HEK293 (cell line): ENCODE measurements at regions not wholly inside any gene's neighbourhood (a gene's known extent, or its start where the extent isn't known, plus 50 kb on each side); places are given as distances from the start of the nearest gene placed in this dataset.

Source experiments
- ATF2 ChIP-seq: fragments of 450-650 bp; formaldehyde crosslinking; IDR thresholded peaks from 2 replicates; pipeline ENCODE4 v1.5.1; 2016; ENCODE audit warnings: missing biosample characterization, missing genetic modification characterization, low read depth
- BCL11B ChIP-seq: fragments of 450-650 bp; formaldehyde crosslinking; IDR thresholded peaks from 2 replicates; pipeline ENCODE4 v1.5.1; 2016; ENCODE audit warnings: low read depth, missing biosample characterization, missing genetic modification characterization
- CTCF ChIP-seq: fragments of 450-650 bp; formaldehyde crosslinking; IDR thresholded peaks from 2 replicates; pipeline ENCODE4 v1.5.1; 2016; ENCODE audit warnings: missing biosample characterization, missing genetic modification characterization
- EGR2 ChIP-seq: fragments of 450-650 bp; formaldehyde crosslinking; IDR thresholded peaks from 2 replicates; pipeline ENCODE4 v1.5.1; 2016; ENCODE audit warnings: low read depth, missing biosample characterization, missing genetic modification characterization
- ZBTB1 ChIP-seq: fragments of 450-650 bp; formaldehyde crosslinking; IDR thresholded peaks from 2 replicates; pipeline ENCODE4 v1.5.1; 2016; ENCODE audit warnings: missing biosample characterization, missing genetic modification characterization
- ZBTB48 ChIP-seq: fragments of 450-650 bp; formaldehyde crosslinking; IDR thresholded peaks from 2 replicates; pipeline ENCODE4 v1.5.1; 2016; ENCODE audit warnings: missing biosample characterization, missing genetic modification characterization
- ZBTB49 ChIP-seq: fragments of 450-650 bp; formaldehyde crosslinking; IDR thresholded peaks from 2 replicates; pipeline ENCODE4 v1.5.1; 2016; ENCODE audit warnings: missing biosample characterization, missing genetic modification characterization, low read depth
- ZNF274 ChIP-seq, 2 experiments: fragments of 200-500 bp in 1 of 2; fragments of 450-650 bp in 1 of 2; sonication (Bioruptor generic) in 1 of 2; formaldehyde crosslinking in 1 of 2; IDR thresholded peaks; 2 replicates each; pipeline versions ENCODE4 v1.5.1 to v1.6.1; 2014 to 2016; ENCODE audit warnings: borderline replicate concordance in 1 of 2, inconsistent platforms in 1 of 2, low read length in 1 of 2, missing biosample characterization in 1 of 2, missing genetic modification characterization in 1 of 2
- ZNF311 ChIP-seq: fragments of 450-650 bp; formaldehyde crosslinking; IDR thresholded peaks from 2 replicates; pipeline ENCODE4 v1.5.1; 2017; ENCODE audit warnings: missing biosample characterization, missing genetic modification characterization, borderline replicate concordance
- ZNF707 ChIP-seq: fragments of 450-650 bp; formaldehyde crosslinking; IDR thresholded peaks from 2 replicates; pipeline ENCODE4 v1.5.1; 2016; ENCODE audit warnings: missing biosample characterization, missing genetic modification characterization
- ZNF776 ChIP-seq: fragments of 450-650 bp; formaldehyde crosslinking; IDR thresholded peaks from 2 replicates; pipeline ENCODE4 v1.5.0; 2017; ENCODE audit warnings: missing biosample characterization, missing genetic modification characterization, borderline replicate concordance
- ZSCAN5A ChIP-seq: fragments of 450-650 bp; formaldehyde crosslinking; IDR thresholded peaks from 2 replicates; pipeline ENCODE4 v1.5.1; 2016; ENCODE audit warnings: missing biosample characterization, missing genetic modification characterization
- ZXDB ChIP-seq: fragments of 450-650 bp; formaldehyde crosslinking; IDR thresholded peaks from 2 replicates; pipeline ENCODE4 v1.5.1; 2016; ENCODE audit warnings: missing biosample characterization, missing genetic modification characterization

GRCh38 chr6:169048185-169048864 is 205.3 kb downstream of the THBS2 start:
- TF ChIP-seq ZXDB (tag by site-specific recombination) (no peak), CTCF (tag by site-specific recombination) (no peak), ZBTB48 (tag by site-specific recombination) (no peak), ZNF311 (tag by site-specific recombination) (no peak), ATF2 (tag by site-specific recombination) (no peak), EGR2 (tag by site-specific recombination) (no peak), ZNF274 (IDR thresholded peaks at IDR 0.05; ENCODE audit: low read length) (no peak), ZNF274 (tag by site-specific recombination; IDR thresholded peaks at IDR 0.05; ENCODE audit: borderline replicate concordance) (no peak), ZNF776 (tag by site-specific recombination) (no peak), ZBTB49 (tag by site-specific recombination) (no peak), ZNF707 (tag by site-specific recombination) (no peak), ZBTB1 (tag by site-specific recombination) (no peak), ZSCAN5A (tag by site-specific recombination) (no peak), BCL11B (tag by site-specific recombination) (no peak)
